Gastroesophageal sphincter (tissue), 4 donors: ENCODE measurements at regions not wholly inside any gene's neighbourhood (a gene's known extent, or its start where the extent isn't known, plus 50 kb on each side); places are given as distances from the start of the nearest gene placed in this dataset.

Experiments
- ATAC-seq: fragments of 150-250 bp; one replicate; pipeline ENCODE4 v1.9.1; 2016; ENCODE audit warnings: mild to moderate bottlenecking, moderate library complexity
- H3K27ac ChIP-seq, 4 donors: fragments of 200-600 bp; sonication (generic) in 3 of 4; 1 replicate in 3 of 4; 2 replicates in 1 of 4; pipeline ENCODE4 v1.5.1; 2016 to 2019
- H3K27me3 ChIP-seq: fragments of 200-600 bp; sonication (generic); one replicate; pipeline ENCODE4 v1.5.1; 2019
- H3K36me3 ChIP-seq, 2 donors: fragments of 200-600 bp; sonication (generic); one replicate each; pipeline ENCODE4 v1.5.1; 2019; ENCODE audit warnings: control low read depth in 1 of 2
- H3K4me1 ChIP-seq, 3 donors: fragments of 200-600 bp; sonication (generic); 1 replicate in 2 of 3; 2 replicates in 1 of 3; pipeline ENCODE4 v1.5.1; 2016 to 2019; ENCODE audit warnings: control low read depth in 2 of 3
- H3K4me3 ChIP-seq, 2 donors: fragments of 200-600 bp; sonication (generic); one replicate each; pipeline ENCODE4 v1.5.1; 2019; ENCODE audit warnings: mild to moderate bottlenecking in 1 of 2, moderate library complexity in 1 of 2
- H3K9me3 ChIP-seq, 3 donors: fragments of 200-600 bp; sonication (generic); one replicate each; pipeline ENCODE4 v1.5.1; 2017 to 2019; ENCODE audit warnings: control low read depth in 2 of 3
- EP300 ChIP-seq: sonication (generic); formaldehyde crosslinking; IDR thresholded peaks from one replicate; pipeline ENCODE4 v1.6.1; 2017; ENCODE audit warnings: antibody characterized with exemption, mild to moderate bottlenecking
- POLR2A ChIP-seq, 2 donors: fragments of 450-650 bp; IDR thresholded peaks; one replicate each; pipeline ENCODE4 v1.6.1; 2017; ENCODE audit warnings: antibody characterized with exemption in 2 of 2, mild to moderate bottlenecking in 2 of 2, moderate library complexity in 1 of 2
- POLR2AphosphoS5 ChIP-seq: sonication (generic); formaldehyde crosslinking; IDR thresholded peaks from one replicate; pipeline ENCODE4 v1.6.1; 2017; ENCODE audit warnings: antibody characterized with exemption
- WGBS, 2 donors: methylation state at CpG; one replicate each; pipeline ENCODE4 v1.1.5; 2018; ENCODE audit warnings: low coverage in 1 of 2; 5-methylcytosine and 5-hydroxymethylcytosine counted together
- TF ChIP-seq, protein P1 (sequence below), 4 experiments: fragments of 200-600 bp in 2 of 4; fragments of 450-650 bp in 2 of 4; sonication (generic) in 1 of 4; IDR thresholded peaks; one replicate each; pipeline ENCODE4 v1.5.1; 2017 to 2019; ENCODE audit warnings: antibody characterized with exemption in 4 of 4, mild to moderate bottlenecking in 2 of 4, moderate library complexity in 2 of 4

GRCh38 chr5:130488252-130488651 lies 584.0 kb downstream of the CHSY3 start:
- Histone ChIP-seq H3K9me3 (no peaks in the 10 kb centered on the region), H3K27ac (no peak overlapping the region), H3K36me3 (no peaks in the 10 kb centered on the region), H3K4me1 (no peaks in the 10 kb centered on the region), H3K27me3 (no peaks in the 10 kb centered on the region), H3K4me3 (no peak overlapping the region)
- TF ChIP-seq, protein P1, sequence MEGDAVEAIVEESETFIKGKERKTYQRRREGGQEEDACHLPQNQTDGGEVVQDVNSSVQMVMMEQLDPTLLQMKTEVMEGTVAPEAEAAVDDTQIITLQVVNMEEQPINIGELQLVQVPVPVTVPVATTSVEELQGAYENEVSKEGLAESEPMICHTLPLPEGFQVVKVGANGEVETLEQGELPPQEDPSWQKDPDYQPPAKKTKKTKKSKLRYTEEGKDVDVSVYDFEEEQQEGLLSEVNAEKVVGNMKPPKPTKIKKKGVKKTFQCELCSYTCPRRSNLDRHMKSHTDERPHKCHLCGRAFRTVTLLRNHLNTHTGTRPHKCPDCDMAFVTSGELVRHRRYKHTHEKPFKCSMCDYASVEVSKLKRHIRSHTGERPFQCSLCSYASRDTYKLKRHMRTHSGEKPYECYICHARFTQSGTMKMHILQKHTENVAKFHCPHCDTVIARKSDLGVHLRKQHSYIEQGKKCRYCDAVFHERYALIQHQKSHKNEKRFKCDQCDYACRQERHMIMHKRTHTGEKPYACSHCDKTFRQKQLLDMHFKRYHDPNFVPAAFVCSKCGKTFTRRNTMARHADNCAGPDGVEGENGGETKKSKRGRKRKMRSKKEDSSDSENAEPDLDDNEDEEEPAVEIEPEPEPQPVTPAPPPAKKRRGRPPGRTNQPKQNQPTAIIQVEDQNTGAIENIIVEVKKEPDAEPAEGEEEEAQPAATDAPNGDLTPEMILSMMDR (IDR thresholded peaks at IDR 0.05), result no peak
- TF ChIP-seq POLR2A (IDR thresholded peaks at IDR 0.05) (no peak), POLR2AphosphoS5 (no peak), EP300 (no peak)
- no CpG with 5 or more reads among the region's 1 CpG for WGBS, 2 donors
- ATAC-seq, result no peak

DNA sequence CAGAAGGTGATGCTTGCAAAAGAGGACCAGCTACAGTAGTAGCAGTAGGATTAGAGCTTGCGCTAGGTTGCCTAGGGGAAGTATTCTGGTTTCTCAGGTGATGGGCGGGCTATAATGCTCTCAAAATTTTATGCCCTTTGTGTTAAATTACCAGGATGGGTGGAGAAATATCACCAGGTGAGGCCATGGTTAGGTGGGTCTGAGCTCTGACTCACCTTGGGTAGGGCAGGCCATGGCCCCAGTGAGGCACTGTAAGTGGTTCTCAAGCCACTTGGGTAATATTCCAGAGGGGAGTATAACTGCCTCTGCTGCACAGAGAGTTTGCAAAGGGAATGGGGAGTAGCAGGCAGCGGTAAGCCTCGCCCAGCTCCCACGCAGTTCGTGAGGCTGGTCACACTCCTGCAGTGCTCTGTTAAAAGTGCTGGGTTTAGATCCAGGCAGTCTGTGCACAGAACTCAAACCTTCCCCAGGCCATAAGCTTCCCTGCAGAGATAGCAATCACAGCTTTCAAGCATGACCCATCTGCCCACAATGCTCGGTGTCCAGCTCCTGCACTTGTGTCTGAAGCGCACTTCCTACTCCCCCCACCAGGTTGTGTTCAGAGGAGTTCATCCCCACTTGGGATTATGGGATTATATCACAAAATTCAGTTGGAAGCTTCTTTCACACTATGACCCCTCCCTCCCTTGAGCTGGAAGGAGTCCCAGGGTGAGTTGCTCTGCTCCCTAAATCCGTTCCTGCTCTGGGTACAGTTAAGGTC lies 575.0 kb downstream of the CHSY3 start:
- Histone ChIP-seq H3K27ac (no peak overlapping the region), H3K36me3 (no peaks in the 10 kb centered on the region), H3K4me1 (no peaks in the 10 kb centered on the region), H3K27me3 (no peaks in the 10 kb centered on the region), H3K9me3 (peaks cover 0 to 16% (median 0%) of the 10 kb centered on the region in 3 donors), H3K4me3 (no peak overlapping the region)
- WGBS, 2 donors, result 88 to 98% methylated on average over 7 of the region's 9 CpGs
- TF ChIP-seq POLR2AphosphoS5 (no peak), EP300 (no peak), POLR2A (IDR thresholded peaks at IDR 0.05) (no peak)
- ATAC-seq, result no peak

- ATAC-seq, result no peak
- TF ChIP-seq EP300 (no peak), POLR2A (IDR thresholded peaks at IDR 0.05) (no peak), POLR2AphosphoS5 (no peak)
- TF ChIP-seq, protein P1 (IDR thresholded peaks at IDR 0.05), result no peak
- no peak overlapping the region for H3K4me3 ChIP-seq
- peaks cover 0 to 16% (median 0%) of the 10 kb centered on the region in 3 donors for H3K9me3 ChIP-seq
- 83 to 87% methylated on average over 4 to 6 of the region's 6 CpGs for WGBS, 2 donors
- H3K27ac ChIP-seq, result no peak overlapping the region
- H3K36me3 ChIP-seq, result no peaks in the 10 kb centered on the region
- no peaks in the 10 kb centered on the region for H3K27me3 ChIP-seq
- no peaks in the 10 kb centered on the region for H3K4me1 ChIP-seq
Observed at GRCh38 chr5:130476325-130476724, 572.1 kb downstream of the CHSY3 start.

- TF ChIP-seq EP300, result no peak
- TF ChIP-seq, protein P1 (IDR thresholded peaks at IDR 0.05), result no peak
- no peak for TF ChIP-seq POLR2AphosphoS5
- no peak for TF ChIP-seq POLR2A (IDR thresholded peaks at IDR 0.05)
- no peak overlapping the region for H3K4me3 ChIP-seq
- H3K27me3 ChIP-seq, result no peaks in the 10 kb centered on the region
- WGBS, 2 donors, result 100% methylated on average over 1 of the region's 1 CpG
- no peaks in the 10 kb centered on the region for H3K4me1 ChIP-seq
- no peak for ATAC-seq
- no peak overlapping the region for H3K27ac ChIP-seq
- no peaks in the 10 kb centered on the region for H3K36me3 ChIP-seq
- peaks cover 0 to 3% (median 0%) of the 10 kb centered on the region in 3 donors for H3K9me3 ChIP-seq
Observed at GRCh38 chr5:130462516-130462915, 558.3 kb downstream of the CHSY3 start.

GRCh38 chr5:130455175-130455574 lies 550.9 kb downstream of the CHSY3 start:
- Histone ChIP-seq H3K4me3 (no peak overlapping the region), H3K9me3 (peaks cover 0 to 28% (median 0%) of the 10 kb centered on the region in 3 donors), H3K36me3 (no peaks in the 10 kb centered on the region), H3K4me1 (no peaks in the 10 kb centered on the region), H3K27me3 (no peaks in the 10 kb centered on the region), H3K27ac (no peak overlapping the region)
- TF ChIP-seq POLR2AphosphoS5, result no peak
- no peak for TF ChIP-seq EP300
- TF ChIP-seq POLR2A (IDR thresholded peaks at IDR 0.05), result no peak
- TF ChIP-seq, protein P1 (IDR thresholded peaks at IDR 0.05), result no peak
- 88 to 92% methylated on average over 2 of the region's 2 CpGs for WGBS, 2 donors
- ATAC-seq, result no peak
